ENCODE measurements at regions not wholly inside any gene's neighbourhood (a gene's known extent, or its start where the extent isn't known, plus 50 kb on each side); places are given as distances from the start of the nearest gene placed in this dataset.
"Not testable (repeated sequence)": the region's sequence is repeated elsewhere in the genome, so short reads cannot be mapped to it uniquely, and the experiment has no call there.

- DNase-seq, result no peak
These were observed 327.8 kb upstream of the MAN1A1 start for GRCh38 chr6:119677384-119677783.

GRCh38 chr6:119676961-119677360 lies 327.4 kb upstream of the MAN1A1 start:
- DNase-seq, result no peak

GRCh38 chr6:119676230-119676629 lies 326.7 kb upstream of the MAN1A1 start:
- no peak for DNase-seq

- DNase-seq, result no peak
These were observed 324.2 kb upstream of the MAN1A1 start for GRCh38 chr6:119673741-119674140.

- no peak for DNase-seq
These were observed 323.2 kb upstream of the MAN1A1 start for GRCh38 chr6:119672725-119673124.

GRCh38 chr6:119671105-119671504 lies 321.5 kb upstream of the MAN1A1 start:
- no peak for DNase-seq

GRCh38 chr6:119669221-119669620 lies 319.7 kb upstream of the MAN1A1 start:
- DNase-seq, result no peak

- not testable (repeated sequence) for DNase-seq
These were observed 315.9 kb upstream of the MAN1A1 start for GRCh38 chr6:119665432-119665831.

- DNase-seq, result no peak
These were observed 312.1 kb upstream of the MAN1A1 start for GRCh38 chr6:119661628-119662027.

GRCh38 chr6:119661078-119661477 lies 311.5 kb upstream of the MAN1A1 start:
- no peak for DNase-seq

GRCh38 chr6:119658917-119659316 lies 309.4 kb upstream of the MAN1A1 start:
- no peak for DNase-seq

- no peak for DNase-seq
These were observed 305.6 kb upstream of the MAN1A1 start for GRCh38 chr6:119655124-119655523.

GRCh38 chr6:119653329-119653728 lies 303.8 kb upstream of the MAN1A1 start:
- DNase-seq, result no peak

GRCh38 chr6:119649531-119649930 lies 300.0 kb upstream of the MAN1A1 start:
- no peak for DNase-seq

- DNase-seq, result no peak
These were observed 297.7 kb upstream of the MAN1A1 start for GRCh38 chr6:119647309-119647708.

- DNase-seq, result no peak
These were observed 294.3 kb upstream of the MAN1A1 start for GRCh38 chr6:119643876-119644275.

- DNase-seq, result no peak
These were observed 288.2 kb upstream of the MAN1A1 start for GRCh38 chr6:119637768-119638167.

GRCh38 chr6:119636060-119636459 lies 286.5 kb upstream of the MAN1A1 start:
- no peak for DNase-seq

- no peak for DNase-seq
These were observed 283.9 kb upstream of the MAN1A1 start for GRCh38 chr6:119633461-119633860.

GRCh38 chr6:119630561-119631192 lies 281.1 kb upstream of the MAN1A1 start:
- DNase-seq, result no peak

GRCh38 chr6:119628691-119629594 lies 279.4 kb upstream of the MAN1A1 start:
- no peak for DNase-seq

- DNase-seq, result no peak
These were observed 278.5 kb upstream of the MAN1A1 start for GRCh38 chr6:119627908-119628669.

GRCh38 chr6:119626884-119627619 lies 277.5 kb upstream of the MAN1A1 start:
- DNase-seq, result no peak
